ENCODE measurements at regions not wholly inside any gene's neighbourhood (a gene's known extent, or its start where the extent isn't known, plus 50 kb on each side); places are given as distances from the start of the nearest gene placed in this dataset.

GRCh38 chr7:362402-363096, 72.6 kb downstream of the FOXL3 start:
- H3K27ac Mint-ChIP-seq, result no peak overlapping the region
- H3K9me3 Mint-ChIP-seq, result peaks cover 5% of the 10 kb centered on the region
- peak overlapping the region; percentile 64 for H3K4me3 Mint-ChIP-seq
- peaks cover 11% of the 10 kb centered on the region for H3K36me3 Mint-ChIP-seq
- ATAC-seq, result no peak
- peaks cover 87% of the 10 kb centered on the region for H3K27me3 Mint-ChIP-seq
- H3K4me1 Mint-ChIP-seq, result peaks cover 44% of the 10 kb centered on the region

GRCh38 chr7:363626-364025, 73.7 kb downstream of the FOXL3 start:
- H3K27me3 Mint-ChIP-seq, result peaks cover 89% of the 10 kb centered on the region
- H3K4me1 Mint-ChIP-seq, result peaks cover 44% of the 10 kb centered on the region
- H3K36me3 Mint-ChIP-seq, result peaks cover 11% of the 10 kb centered on the region
- no peak for ATAC-seq
- no peak overlapping the region for H3K4me3 Mint-ChIP-seq
- H3K9me3 Mint-ChIP-seq, result peaks cover 5% of the 10 kb centered on the region
- no peak overlapping the region for H3K27ac Mint-ChIP-seq

- peaks cover 11% of the 10 kb centered on the region for H3K36me3 Mint-ChIP-seq
- no peak for ATAC-seq
- H3K27ac Mint-ChIP-seq, result no peak overlapping the region
- peaks cover 3% of the 10 kb centered on the region for H3K9me3 Mint-ChIP-seq
- peaks cover 44% of the 10 kb centered on the region for H3K4me1 Mint-ChIP-seq
- no peak overlapping the region for H3K4me3 Mint-ChIP-seq
- peaks cover 83% of the 10 kb centered on the region for H3K27me3 Mint-ChIP-seq
Observed at GRCh38 chr7:364536-364935, 74.6 kb downstream of the FOXL3 start.

GRCh38 chr7:365593-365992, 75.6 kb downstream of the FOXL3 start:
- Mint-ChIP-seq H3K9me3 (peaks cover 3% of the 10 kb centered on the region), H3K27me3 (peaks cover 74% of the 10 kb centered on the region), H3K4me1 (peaks cover 39% of the 10 kb centered on the region)

GRCh38 chr7:366161-366803, 76.3 kb downstream of the FOXL3 start:
- Mint-ChIP-seq H3K9me3 (peaks cover 3% of the 10 kb centered on the region), H3K27me3 (peaks cover 68% of the 10 kb centered on the region), H3K36me3 (peaks cover 11% of the 10 kb centered on the region), H3K4me1 (peaks cover 39% of the 10 kb centered on the region), H3K4me3 (no peak overlapping the region), H3K27ac (no peak overlapping the region)
- no peak for ATAC-seq

More at GRCh38 chr7:365593-365992, 75.6 kb downstream of the FOXL3 start:
- no peak for ATAC-seq
- Mint-ChIP-seq H3K27ac (no peak overlapping the region), H3K4me3 (no peak overlapping the region), H3K36me3 (peaks cover 11% of the 10 kb centered on the region)

- Mint-ChIP-seq H3K9me3 (no peaks in the 10 kb centered on the region), H3K36me3 (peaks cover 2% of the 10 kb centered on the region), H3K4me1 (peaks cover 30% of the 10 kb centered on the region), H3K27me3 (peaks cover 57% of the 10 kb centered on the region), H3K27ac (no peak overlapping the region), H3K4me3 (no peak overlapping the region)
- ATAC-seq, result no peak
Observed at GRCh38 chr7:367351-367901, 77.5 kb downstream of the FOXL3 start.

- Mint-ChIP-seq H3K9me3 (no peaks in the 10 kb centered on the region), H3K27ac (no peak overlapping the region)
- no peak for ATAC-seq
Observed at GRCh38 chr7:368651-369475, 78.9 kb downstream of the FOXL3 start.

GRCh38 chr7:369476-370258, 79.7 kb downstream of the FOXL3 start:
- Mint-ChIP-seq H3K4me1 (peaks cover 19% of the 10 kb centered on the region), H3K27me3 (peaks cover 44% of the 10 kb centered on the region), H3K4me3 (no peak overlapping the region), H3K9me3 (no peaks in the 10 kb centered on the region), H3K36me3 (no peaks in the 10 kb centered on the region), H3K27ac (no peak overlapping the region)
- no peak for ATAC-seq

More at GRCh38 chr7:368651-369475, 78.9 kb downstream of the FOXL3 start:
- Mint-ChIP-seq H3K4me1 (peaks cover 21% of the 10 kb centered on the region), H3K4me3 (no peak overlapping the region), H3K27me3 (peaks cover 51% of the 10 kb centered on the region), H3K36me3 (no peaks in the 10 kb centered on the region)

GRCh38 chr7:370259-370625, 80.3 kb downstream of the FOXL3 start:
- Mint-ChIP-seq H3K4me1 (peaks cover 19% of the 10 kb centered on the region), H3K27ac (no peak overlapping the region), H3K27me3 (peaks cover 38% of the 10 kb centered on the region), H3K4me3 (no peak overlapping the region), H3K36me3 (no peaks in the 10 kb centered on the region), H3K9me3 (no peaks in the 10 kb centered on the region)
- no peak for ATAC-seq

- Mint-ChIP-seq H3K36me3 (no peaks in the 10 kb centered on the region), H3K27ac (no peak overlapping the region), H3K9me3 (no peaks in the 10 kb centered on the region), H3K4me3 (no peak overlapping the region), H3K27me3 (peaks cover 33% of the 10 kb centered on the region), H3K4me1 (peaks cover 16% of the 10 kb centered on the region)
- ATAC-seq, result no peak
Observed at GRCh38 chr7:370775-371118, 80.8 kb downstream of the FOXL3 start.

GRCh38 chr7:371119-371778, 81.3 kb downstream of the FOXL3 start:
- ATAC-seq, result no peak

GRCh38 chr7:371779-372545, 82.0 kb downstream of the FOXL3 start:
- H3K4me3 Mint-ChIP-seq, result no peak overlapping the region
- no peak overlapping the region for H3K27ac Mint-ChIP-seq
- peaks cover 33% of the 10 kb centered on the region for H3K27me3 Mint-ChIP-seq
- peaks cover 3% of the 10 kb centered on the region for H3K4me1 Mint-ChIP-seq
- H3K9me3 Mint-ChIP-seq, result no peaks in the 10 kb centered on the region
- ATAC-seq, result no peak
- H3K36me3 Mint-ChIP-seq, result no peaks in the 10 kb centered on the region

More at GRCh38 chr7:371119-371778, 81.3 kb downstream of the FOXL3 start:
- Mint-ChIP-seq H3K27ac (no peak overlapping the region), H3K4me3 (no peak overlapping the region), H3K27me3 (peaks cover 33% of the 10 kb centered on the region), H3K36me3 (no peaks in the 10 kb centered on the region), H3K9me3 (no peaks in the 10 kb centered on the region), H3K4me1 (peaks cover 11% of the 10 kb centered on the region)

GRCh38 chr7:372546-372931, 82.6 kb downstream of the FOXL3 start:
- H3K4me3 Mint-ChIP-seq, result no peak overlapping the region
- H3K36me3 Mint-ChIP-seq, result no peaks in the 10 kb centered on the region
- no peaks in the 10 kb centered on the region for H3K4me1 Mint-ChIP-seq
- no peak overlapping the region for H3K27ac Mint-ChIP-seq
- H3K9me3 Mint-ChIP-seq, result no peaks in the 10 kb centered on the region
- ATAC-seq, result no peak
- peaks cover 31% of the 10 kb centered on the region for H3K27me3 Mint-ChIP-seq
